ENCODE measurements at regions not wholly inside any gene's neighbourhood (a gene's known extent, or its start where the extent isn't known, plus 50 kb on each side); places are given as distances from the start of the nearest gene placed in this dataset.
A peak's percentile ranks its signal among the peaks of the same experiment; 100 is the strongest.

DNA sequence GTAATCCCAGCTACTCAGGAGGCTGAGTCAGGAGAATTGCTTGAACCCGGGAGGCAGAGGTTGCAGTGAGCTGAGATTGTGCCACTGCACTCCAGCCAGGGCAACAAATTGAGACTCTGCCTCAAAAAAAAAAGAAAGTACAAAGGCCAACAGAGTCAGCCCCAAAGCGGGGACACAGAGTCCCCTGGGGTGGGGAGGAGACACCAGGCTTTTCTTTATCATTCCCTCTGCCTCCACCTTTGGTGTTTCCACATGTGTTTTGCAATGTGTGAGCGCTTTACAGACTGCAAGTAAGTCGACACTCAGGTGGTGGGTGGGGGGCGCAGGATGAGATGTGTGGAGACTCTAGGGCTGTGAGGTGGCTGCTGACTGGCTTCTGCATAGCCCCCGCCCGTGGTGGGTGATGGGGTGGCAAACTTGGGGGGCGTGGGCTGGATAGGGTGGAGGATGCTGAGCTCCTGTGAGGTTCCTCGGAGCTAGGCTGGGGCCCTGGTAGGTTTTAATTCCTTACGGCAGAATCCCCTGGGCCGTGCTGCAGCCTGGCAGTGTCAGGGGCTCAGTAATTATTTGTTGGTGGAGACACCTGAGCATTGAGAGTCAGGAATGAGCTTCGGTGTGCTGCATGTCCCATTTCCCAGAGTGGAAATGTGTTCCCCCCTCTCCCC is 177.2 kb downstream of the CTTN start:
- DNase-seq, result no peak

DNA sequence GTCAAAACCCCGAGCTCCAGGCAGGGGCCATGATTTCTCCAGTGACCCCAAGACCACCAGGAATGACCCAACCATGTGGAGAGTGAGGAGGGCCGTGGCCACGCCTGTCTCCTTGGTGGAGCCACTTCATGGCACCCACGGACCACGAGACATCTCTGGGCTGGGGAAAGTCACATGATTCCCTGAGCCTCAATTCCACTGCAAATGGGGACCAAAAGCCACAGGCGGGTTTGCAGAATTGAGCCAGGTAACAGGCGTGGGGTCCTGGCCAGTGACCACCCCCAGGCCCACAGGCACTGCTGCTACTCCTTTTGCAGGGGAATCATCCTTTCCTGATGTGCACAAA is 178.9 kb downstream of the CTTN start:
- no peak for DNase-seq

GRCh38 chr11:70577948-70578347 is 179.6 kb downstream of the CTTN start:
- DNase-seq, result no peak

- DNase-seq, result no peak
These were observed 180.0 kb downstream of the CTTN start for GRCh38 chr11:70578371-70578770.

DNA sequence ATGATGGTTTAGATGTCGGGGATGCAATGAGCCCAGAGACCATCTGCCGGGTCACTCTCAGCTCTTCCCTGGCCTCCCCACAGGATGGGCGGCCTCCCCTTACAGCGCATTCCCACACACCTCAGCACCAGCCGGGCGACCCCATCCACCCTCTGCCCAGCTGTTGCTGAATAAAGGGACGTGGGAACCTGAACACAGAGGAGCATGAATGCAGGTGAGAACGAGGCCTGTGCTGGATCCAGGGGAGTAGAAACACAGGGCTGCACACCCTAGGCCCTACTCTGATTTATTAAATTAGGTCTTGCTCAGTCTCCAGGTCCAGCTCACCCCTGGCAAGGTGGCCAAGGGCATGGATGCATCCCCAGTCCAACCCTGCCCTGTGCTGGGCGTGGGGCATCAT is 180.5 kb downstream of the CTTN start:
- no peak for DNase-seq

DNA sequence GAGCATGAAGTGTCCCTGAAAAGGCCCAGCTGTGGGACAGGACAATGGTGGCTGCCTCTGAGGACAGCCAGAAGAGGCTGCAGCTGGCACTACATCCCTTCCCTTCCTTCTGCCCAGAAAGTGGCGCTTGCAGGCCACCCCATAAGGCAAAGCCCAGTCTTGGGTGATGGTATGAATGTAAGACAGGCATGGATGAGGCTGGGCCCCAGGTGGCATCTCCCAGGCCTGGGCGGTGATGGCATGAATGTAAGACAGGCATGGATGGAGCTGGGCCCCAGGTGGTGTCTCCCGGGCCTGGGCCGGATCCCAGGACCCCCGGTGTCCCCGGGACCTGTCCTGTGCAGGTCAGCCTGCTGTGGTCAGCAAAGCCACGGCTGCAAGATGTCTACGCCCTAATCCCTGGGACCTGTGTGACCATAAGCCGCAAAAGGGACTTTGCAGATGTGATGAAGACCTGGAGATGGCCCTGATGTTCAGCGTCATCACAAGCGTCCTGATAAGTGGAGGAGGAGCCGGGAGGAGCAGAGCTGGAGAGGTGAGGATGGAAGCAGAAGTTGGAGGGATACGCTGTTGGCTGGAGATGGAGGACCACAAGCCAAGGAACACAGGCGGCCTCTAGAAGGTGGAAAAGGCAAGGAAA is 181.1 kb downstream of the CTTN start:
- DNase-seq, result no peak

DNA sequence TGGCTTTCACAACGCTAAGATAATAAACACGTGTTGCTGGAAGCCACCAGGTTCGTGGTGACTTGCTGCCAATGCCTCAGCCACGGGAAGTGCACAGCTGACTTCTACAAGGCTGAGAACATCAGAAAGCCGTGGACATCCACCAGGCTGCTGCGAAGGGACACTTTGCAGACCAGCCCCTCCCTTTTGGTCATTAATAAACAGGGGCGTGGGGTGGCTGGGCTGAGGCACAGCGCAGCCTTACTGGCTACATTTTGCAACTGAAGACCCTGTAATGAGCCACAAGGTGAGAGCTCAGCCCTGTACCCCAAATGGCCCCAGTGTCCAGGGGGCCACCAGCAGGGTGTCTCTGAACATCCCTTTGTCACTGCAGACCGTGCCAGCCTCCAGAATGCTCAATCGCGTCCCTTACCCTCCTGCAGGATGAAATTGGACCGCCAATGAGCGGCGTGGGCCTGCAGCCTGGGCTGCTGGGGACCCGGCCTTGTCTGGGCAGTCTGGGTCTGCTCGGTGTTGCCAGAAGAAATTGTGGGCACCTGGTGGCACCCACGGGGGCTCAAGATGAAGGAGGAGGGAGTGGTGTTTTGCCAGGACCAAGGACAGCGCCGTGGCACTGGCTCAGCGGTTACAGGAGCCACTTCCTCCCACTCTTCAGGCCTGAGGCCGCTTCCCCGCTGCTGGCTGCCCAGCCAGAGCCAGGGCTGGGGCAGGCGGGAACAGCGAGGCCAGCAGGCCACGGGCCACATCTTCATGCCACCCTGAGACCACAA is 181.9 kb downstream of the CTTN start:
- peak; percentile 58 for DNase-seq

- no peak for DNase-seq
These were observed 183.9 kb downstream of the CTTN start for GRCh38 chr11:70581991-70582885.

DNA sequence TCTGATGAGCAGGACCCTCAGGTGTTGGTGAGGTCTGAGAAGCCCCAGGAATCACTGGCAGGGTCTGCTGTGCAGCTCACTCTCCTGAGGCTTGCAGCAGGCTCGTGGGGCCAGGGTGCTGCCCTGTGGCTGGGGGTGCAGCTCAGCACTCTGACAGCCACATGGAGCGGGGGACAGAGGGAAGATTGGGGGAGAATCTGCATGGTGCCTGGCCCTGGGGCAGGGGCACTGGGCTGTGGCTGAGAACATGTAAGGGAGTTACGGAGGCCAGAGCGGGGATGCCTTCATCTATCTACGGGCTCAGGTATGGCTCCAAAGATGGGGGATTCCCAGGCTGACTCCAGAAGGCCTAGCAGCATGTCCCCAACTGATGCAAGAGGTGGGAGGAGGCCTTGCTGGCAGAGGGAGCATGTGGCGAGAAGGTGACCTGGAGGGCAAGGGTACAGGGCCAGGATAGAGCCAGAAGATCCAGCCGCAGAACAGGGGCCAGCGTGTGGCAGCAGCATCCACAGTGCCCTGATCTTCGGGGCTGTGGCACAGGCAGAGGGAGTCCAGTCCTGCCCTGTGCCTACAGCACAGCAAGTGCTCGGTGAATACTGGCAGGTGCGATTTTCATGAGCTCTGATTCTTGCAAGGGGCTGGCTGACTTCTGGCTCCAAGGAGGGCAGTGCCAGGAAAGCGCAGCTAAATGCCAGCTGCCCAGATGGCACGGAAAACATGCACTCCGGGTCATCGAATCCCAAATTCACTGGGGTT is 184.7 kb downstream of the CTTN start:
- DNase-seq, result no peak

DNA sequence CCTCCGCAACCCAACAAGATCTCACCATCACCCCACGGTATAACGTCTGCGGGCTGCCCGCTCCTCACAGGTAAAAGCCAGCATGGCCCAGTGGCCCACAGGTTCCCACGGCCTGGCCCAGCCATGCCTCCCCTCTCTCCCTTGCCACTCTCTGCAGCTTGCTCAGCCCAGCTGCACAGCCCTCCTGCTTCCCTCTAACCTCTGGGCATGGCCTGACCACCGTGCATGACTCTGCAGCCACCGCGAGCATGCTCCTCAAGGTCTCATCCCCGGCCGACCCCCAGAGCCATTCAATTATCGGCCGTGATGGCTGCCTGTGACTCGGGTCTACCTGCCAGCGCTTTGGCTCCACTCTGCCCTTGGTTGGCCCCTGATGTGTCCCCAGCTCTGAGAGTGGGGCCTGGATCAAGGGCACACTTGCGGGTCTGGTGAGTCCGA is 185.5 kb downstream of the CTTN start:
- no peak for DNase-seq

GRCh38 chr11:70584498-70585235 is 186.3 kb downstream of the CTTN start:
- DNase-seq, result no peak

GRCh38 chr11:70585236-70585545 is 186.9 kb downstream of the CTTN start:
- DNase-seq, result no peak

GRCh38 chr11:70586261-70587074 is 188.1 kb downstream of the CTTN start:
- no peak for DNase-seq

DNA sequence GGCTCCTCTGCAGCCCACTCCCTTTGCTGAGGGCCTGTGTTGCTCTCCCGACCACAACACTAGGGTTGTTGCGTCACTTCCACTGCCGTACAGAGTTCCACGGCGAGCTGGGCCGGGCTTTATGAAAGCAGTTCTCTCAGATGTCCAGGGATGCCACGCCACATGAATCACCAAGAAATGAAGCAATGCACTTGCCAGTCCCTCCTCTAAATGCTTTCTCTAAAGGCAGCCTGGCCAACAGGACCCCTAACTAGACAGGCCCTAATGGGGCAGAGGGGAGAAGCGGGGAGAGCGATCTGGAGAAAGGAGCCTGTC is 188.7 kb downstream of the CTTN start:
- DNase-seq, result no peak

DNA sequence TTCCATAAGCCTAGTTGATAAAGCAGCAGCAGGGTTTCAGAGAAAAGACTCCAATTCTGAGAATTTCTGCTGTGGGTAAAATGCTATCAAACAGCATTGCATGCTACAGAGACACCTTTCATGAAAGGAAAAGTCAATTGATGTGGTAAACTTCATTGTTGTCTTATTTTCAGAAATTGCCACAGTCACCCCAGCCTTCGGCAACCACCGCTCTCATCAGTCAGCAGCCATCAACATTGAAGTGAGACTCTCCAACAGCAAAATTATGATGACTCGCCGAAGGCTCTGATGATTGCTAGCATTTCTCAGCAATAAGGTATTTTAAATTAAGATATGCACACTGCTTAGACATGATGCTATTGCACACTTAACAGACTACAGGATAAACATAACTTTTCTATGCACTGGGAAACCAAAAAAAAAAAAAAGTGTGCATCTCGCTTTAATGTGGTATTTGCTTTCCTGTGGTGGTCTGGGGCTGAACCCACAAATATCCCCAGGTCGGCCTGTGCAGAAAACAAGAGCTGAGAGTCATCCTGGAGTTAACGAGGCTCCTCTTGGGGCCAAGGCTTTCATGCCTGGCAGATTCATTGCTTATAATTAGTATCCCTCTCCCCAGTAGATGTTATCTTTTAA is 192.1 kb downstream of the CTTN start:
- DNase-seq, result peak; percentile 63

- DNase-seq, result no peak
These were observed 194.4 kb downstream of the CTTN start for GRCh38 chr11:70592641-70593165.

- DNase-seq, result no peak
These were observed 195.2 kb downstream of the CTTN start for GRCh38 chr11:70593446-70593983.

DNA sequence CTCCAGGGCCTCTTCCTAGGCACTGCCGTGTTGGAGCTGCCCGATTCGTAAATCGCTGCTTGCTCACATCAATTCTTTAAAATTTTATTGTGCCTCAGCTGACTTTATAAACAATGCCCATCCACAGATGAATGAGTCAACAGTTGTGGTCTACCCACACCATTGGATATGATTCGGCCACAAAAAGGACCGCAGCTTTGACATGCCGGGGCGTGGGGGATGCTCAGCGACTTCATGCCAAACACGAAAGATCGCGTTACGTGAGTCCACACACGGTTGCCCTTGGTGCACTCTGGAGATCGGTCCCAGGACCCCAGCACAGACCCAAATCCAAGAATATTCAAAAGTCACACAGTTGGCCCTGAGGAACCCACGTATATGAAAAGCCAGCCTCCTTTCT is 195.7 kb downstream of the CTTN start:
- no peak for DNase-seq

DNA sequence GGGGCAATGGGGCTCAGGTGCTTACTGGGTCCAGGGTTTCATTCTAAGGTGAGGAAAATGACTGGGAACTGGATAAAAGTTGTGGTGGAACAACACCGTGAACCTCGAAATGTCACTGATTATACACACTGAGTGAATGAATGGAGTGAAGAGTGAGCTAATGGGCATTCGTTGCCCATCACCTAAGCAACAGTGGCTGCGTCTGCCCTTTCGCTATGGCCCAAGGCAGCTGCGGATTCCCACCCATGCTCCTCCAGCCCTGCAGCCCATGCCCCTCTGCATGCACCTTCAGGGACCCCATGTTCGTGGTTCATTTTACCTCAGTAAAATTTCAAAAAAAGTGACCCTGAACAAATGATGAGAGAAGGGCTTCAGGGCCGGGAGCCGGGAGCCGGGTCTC is 196.3 kb downstream of the CTTN start:
- DNase-seq, result no peak

- no peak for DNase-seq
These were observed 196.7 kb downstream of the CTTN start for GRCh38 chr11:70595016-70595415.
